ENCODE measurements at regions not wholly inside any gene's neighbourhood (a gene's known extent, or its start where the extent isn't known, plus 50 kb on each side); places are given as distances from the start of the nearest gene placed in this dataset.

DNA sequence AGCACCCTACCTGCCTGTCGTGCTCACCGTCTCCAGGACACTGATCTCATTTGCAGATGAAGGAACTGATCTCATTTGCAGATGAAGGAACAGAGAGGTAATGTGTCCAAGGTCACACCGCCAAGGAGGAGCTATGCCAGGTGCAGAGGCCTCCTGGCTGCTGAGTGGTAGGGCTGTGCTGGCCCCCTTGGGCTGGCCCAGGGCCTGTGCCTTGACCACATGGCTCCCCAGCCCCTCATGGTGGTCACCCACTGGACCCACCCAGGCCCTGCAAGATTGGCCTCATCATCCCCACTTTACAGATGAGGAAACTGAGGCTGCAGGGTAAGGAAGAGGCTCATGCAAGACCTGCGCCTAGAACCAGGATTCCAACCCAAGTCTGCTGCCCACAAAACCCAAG lies 628.3 kb downstream of the MATN1 start:
- no peaks in the 10 kb centered on the region for H3K27me3 ChIP-seq (ENCODE audit: control insufficient read depth, insufficient read depth, low read length, poor library complexity, severe bottlenecking)
- H3K36me3 Mint-ChIP-seq (ENCODE audit: low read depth), result no peaks in the 10 kb centered on the region
- peaks cover 20% of the 10 kb centered on the region for H3K9me3 ChIP-seq (ENCODE audit: control insufficient read depth, low read length)
- H3K9me3 Mint-ChIP-seq, result peaks cover 36% of the 10 kb centered on the region
- WGBS, 2 experiments (ENCODE audit: insufficient coverage in 1 of 2, insufficient read length in 1 of 2), result 94 to 100% methylated on average over 3 to 4 of the region's 4 CpGs
- H3K27ac ChIP-seq (ENCODE audit: low read depth, low read length), result no peak overlapping the region
- no peak overlapping the region for H3K27ac Mint-ChIP-seq
- no peak overlapping the region for H3K4me3 Mint-ChIP-seq
- H3K27me3 Mint-ChIP-seq (ENCODE audit: insufficient read depth), result peaks cover 13% of the 10 kb centered on the region
- TF ChIP-seq, protein P1, sequence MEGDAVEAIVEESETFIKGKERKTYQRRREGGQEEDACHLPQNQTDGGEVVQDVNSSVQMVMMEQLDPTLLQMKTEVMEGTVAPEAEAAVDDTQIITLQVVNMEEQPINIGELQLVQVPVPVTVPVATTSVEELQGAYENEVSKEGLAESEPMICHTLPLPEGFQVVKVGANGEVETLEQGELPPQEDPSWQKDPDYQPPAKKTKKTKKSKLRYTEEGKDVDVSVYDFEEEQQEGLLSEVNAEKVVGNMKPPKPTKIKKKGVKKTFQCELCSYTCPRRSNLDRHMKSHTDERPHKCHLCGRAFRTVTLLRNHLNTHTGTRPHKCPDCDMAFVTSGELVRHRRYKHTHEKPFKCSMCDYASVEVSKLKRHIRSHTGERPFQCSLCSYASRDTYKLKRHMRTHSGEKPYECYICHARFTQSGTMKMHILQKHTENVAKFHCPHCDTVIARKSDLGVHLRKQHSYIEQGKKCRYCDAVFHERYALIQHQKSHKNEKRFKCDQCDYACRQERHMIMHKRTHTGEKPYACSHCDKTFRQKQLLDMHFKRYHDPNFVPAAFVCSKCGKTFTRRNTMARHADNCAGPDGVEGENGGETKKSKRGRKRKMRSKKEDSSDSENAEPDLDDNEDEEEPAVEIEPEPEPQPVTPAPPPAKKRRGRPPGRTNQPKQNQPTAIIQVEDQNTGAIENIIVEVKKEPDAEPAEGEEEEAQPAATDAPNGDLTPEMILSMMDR (conservative IDR thresholded peaks at IDR 0.05), result no peak
- no peaks in the 10 kb centered on the region for H3K4me1 Mint-ChIP-seq
- no peak overlapping the region for H3K9ac ChIP-seq (ENCODE audit: extremely low read depth, low read length, poor library complexity, severe bottlenecking)
- no peaks in the 10 kb centered on the region for H3K36me3 ChIP-seq (ENCODE audit: control insufficient read depth, insufficient read depth, low read length)
- DNase-seq, result no peak
- H3K4me3 ChIP-seq (ENCODE audit: low read length), result no peak overlapping the region
- no peaks in the 10 kb centered on the region for H3K4me1 ChIP-seq (ENCODE audit: control insufficient read depth, insufficient read depth, low read length)

DNA sequence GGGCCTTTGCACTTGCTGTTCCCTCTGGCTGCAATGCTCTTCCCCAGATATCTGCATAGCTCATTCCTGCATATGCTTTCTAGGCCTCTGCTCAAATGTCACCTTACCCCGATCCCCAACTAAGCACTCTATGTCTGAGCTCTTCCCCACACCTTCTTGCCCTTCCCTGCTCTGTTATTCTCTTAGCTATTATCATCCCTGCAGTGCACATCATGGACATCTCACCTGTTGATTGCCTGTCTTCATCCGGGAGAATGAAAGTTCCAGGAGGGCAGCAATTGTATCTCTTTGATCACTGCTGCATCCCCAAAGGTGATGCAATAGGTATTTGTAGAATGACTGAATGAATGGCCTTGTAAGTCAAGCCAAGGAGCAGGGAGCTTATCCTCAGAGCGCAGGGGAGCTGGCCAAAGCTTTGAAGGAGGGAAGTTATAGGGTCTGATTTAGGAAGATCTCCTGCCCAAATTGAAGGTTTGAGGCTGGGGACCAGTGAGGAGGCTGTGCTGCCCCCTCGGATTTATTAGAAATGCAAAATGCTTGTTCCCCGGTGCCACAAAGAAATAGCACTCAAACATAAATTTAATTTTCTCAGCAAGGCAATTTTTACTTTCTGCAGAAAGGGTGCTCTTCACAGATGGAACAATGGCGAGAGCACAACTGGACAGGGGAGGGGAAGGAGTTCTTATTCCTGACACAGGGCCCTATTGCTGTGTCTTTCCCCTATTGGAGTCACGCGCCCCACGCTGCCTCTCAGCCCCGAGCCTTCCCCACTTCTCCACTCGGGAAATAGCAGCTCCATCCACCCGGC lies 631.1 kb downstream of the MATN1 start:
- Histone ChIP-seq H3K36me3 (ENCODE audit: control insufficient read depth, insufficient read depth, low read length) (no peaks in the 10 kb centered on the region), H3K27me3 (ENCODE audit: control insufficient read depth, insufficient read depth, low read length, poor library complexity, severe bottlenecking) (no peaks in the 10 kb centered on the region), H3K27ac (ENCODE audit: low read depth, low read length) (no peak overlapping the region), H3K4me1 (ENCODE audit: control insufficient read depth, insufficient read depth, low read length) (no peaks in the 10 kb centered on the region), H3K4me3 (ENCODE audit: low read length) (no peak overlapping the region), H3K9me3 (ENCODE audit: control insufficient read depth, low read length) (peaks cover 20% of the 10 kb centered on the region), H3K9ac (ENCODE audit: extremely low read depth, low read length, poor library complexity, severe bottlenecking) (no peak overlapping the region)
- Mint-ChIP-seq H3K9me3 (peaks cover 31% of the 10 kb centered on the region), H3K4me1 (no peaks in the 10 kb centered on the region), H3K4me3 (no peak overlapping the region), H3K27me3 (ENCODE audit: insufficient read depth) (peaks cover 9% of the 10 kb centered on the region), H3K36me3 (ENCODE audit: low read depth) (no peaks in the 10 kb centered on the region), H3K27ac (no peak overlapping the region)
- WGBS, 2 experiments (ENCODE audit: insufficient coverage in 1 of 2, insufficient read length in 1 of 2), result 92 to 94% methylated on average over 7 to 12 of the region's 12 CpGs
- no peak for DNase-seq
- TF ChIP-seq, protein P1 (conservative IDR thresholded peaks at IDR 0.05), result no peak

DNA sequence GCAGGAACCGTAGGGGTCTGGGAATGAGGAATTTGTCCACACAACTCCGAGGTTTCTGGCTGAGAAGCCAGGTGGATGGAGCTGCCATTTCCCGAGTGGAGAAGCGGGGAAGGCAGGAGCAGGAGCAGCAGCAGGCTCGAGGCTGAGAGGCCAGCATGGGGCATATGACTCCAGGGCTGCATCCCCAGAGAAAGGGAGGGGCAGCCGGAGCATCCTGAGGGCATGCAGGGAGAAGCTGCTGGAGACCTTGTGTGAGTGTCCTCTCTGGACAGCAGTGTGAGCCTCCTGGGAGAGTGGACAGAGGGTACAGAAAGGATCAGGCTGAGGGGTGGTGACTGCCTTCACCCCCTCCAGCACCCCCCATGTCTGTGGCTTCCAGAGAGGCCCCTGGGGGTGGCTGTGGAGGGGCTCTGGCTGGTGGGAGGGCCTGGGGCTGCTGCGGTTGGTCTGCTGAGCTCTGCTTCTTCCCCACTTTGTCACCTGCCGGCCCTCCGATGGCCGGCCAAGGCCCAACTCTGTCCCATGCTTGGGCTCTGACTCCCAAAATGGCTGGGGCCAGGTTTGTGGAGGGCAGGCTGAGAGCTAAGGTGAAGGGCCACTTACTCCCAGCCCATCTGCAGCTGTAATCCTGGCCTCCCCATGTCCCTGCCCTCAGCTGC lies 633.1 kb downstream of the MATN1 start:
- H3K27me3 Mint-ChIP-seq (ENCODE audit: insufficient read depth), result peaks cover 9% of the 10 kb centered on the region
- no peaks in the 10 kb centered on the region for H3K36me3 Mint-ChIP-seq (ENCODE audit: low read depth)
- H3K27ac Mint-ChIP-seq, result no peak overlapping the region
- 90 to 92% methylated on average over 10 of the region's 10 CpGs for WGBS, 2 experiments (ENCODE audit: insufficient coverage in 1 of 2, insufficient read length in 1 of 2)
- H3K9me3 ChIP-seq (ENCODE audit: control insufficient read depth, low read length), result peaks cover 20% of the 10 kb centered on the region
- H3K27ac ChIP-seq (ENCODE audit: low read depth, low read length), result no peak overlapping the region
- H3K9ac ChIP-seq (ENCODE audit: extremely low read depth, low read length, poor library complexity, severe bottlenecking), result no peak overlapping the region
- H3K27me3 ChIP-seq (ENCODE audit: control insufficient read depth, insufficient read depth, low read length, poor library complexity, severe bottlenecking), result no peaks in the 10 kb centered on the region
- TF ChIP-seq, protein P1 (conservative IDR thresholded peaks at IDR 0.05), result no peak
- peaks cover 31% of the 10 kb centered on the region for H3K9me3 Mint-ChIP-seq
- H3K36me3 ChIP-seq (ENCODE audit: control insufficient read depth, insufficient read depth, low read length), result no peaks in the 10 kb centered on the region
- no peaks in the 10 kb centered on the region for H3K4me1 ChIP-seq (ENCODE audit: control insufficient read depth, insufficient read depth, low read length)
- no peak for DNase-seq
- H3K4me1 Mint-ChIP-seq, result peaks cover 4% of the 10 kb centered on the region
- H3K4me3 ChIP-seq (ENCODE audit: low read length), result no peak overlapping the region
- no peak overlapping the region for H3K4me3 Mint-ChIP-seq

Measured in endodermal cell (in vitro differentiated cells).